ENCODE measurements at regions not wholly inside any gene's neighbourhood (a gene's known extent, or its start where the extent isn't known, plus 50 kb on each side); places are given as distances from the start of the nearest gene placed in this dataset.

- DNase-seq: no peak
Observed at GRCh38 chr1:3954170-3955169, 54.4 kb upstream of the C1orf174 start.

- no peak for DNase-seq
Observed at GRCh38 chr1:3955196-3955772, 55.2 kb upstream of the C1orf174 start.

DNA sequence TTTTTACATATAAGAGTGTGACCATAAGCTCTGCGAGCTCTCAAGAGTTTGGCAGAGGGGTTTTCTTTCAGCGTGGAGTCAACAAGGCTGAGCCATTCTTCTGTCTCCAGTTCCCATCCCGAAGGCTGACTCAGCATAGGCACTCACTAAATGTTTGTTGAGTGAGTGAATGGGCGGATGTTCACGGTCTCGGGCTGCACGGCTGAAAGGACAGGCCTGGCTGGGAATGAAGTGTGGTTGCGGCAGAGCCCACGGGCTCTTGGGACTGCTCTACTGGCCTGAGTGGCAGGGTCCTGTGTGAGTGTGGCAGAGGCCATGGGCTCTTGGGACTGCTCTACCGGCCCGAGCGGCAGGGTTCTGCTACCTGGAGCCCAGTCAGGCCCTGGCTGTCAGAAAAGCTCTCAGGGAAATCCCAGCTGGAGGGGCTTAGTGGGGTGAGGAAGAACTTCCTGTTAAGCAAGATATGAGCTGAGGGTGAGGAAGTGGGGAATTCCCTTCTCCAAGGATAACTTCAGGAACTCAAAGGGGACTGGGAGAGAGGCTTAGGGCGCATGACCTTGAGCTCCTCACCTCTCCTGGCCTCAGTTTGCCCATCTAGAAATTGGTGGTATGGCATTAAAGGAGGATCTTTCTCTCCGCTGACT lies 56.6 kb upstream of the C1orf174 start:
- DNase-seq: no peak

DNA sequence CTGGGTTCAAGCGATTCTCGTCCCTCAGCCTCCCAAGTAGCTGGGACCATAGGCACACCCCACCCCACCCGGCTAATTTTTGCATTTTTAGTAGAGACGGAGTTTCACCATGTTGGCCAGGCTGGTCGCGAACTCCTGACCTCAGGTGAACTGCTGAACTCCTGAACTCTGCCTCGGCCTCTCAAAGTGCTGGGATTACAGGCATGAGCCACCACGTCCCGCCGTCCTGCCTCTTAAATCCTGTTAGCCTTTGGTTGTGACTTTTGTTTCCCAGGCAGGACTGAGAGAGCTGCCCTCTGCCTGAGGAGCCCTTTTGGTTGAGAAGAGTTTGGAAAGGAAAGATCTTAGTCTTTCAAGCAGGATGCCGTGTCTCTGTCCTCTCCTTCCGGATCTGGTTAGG lies 59.3 kb upstream of the C1orf174 start:
- DNase-seq: no peak

DNA sequence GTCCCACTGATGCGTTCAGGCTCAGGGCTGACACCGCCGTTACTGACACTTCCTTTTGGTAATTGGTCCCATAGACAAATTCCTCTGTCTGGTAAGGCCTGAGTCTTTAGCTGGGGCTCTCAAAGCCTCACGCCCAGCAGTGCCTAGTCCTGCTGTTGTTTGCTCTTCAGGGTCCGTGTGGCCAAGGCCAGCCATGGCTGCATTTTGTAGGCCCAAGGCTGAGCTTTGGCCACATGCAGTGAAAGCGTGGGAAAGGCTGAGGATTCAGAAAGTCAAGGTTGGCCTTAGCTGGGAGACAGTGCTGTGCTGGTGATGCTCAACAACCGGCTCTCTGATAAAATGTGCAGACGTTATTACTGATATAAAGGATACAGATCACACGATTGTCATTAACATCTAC lies 63.5 kb upstream of the C1orf174 start:
- no peak for DNase-seq

GRCh38 chr1:3965693-3966092 lies 65.6 kb upstream of the C1orf174 start:
- DNase-seq: no peak

DNA sequence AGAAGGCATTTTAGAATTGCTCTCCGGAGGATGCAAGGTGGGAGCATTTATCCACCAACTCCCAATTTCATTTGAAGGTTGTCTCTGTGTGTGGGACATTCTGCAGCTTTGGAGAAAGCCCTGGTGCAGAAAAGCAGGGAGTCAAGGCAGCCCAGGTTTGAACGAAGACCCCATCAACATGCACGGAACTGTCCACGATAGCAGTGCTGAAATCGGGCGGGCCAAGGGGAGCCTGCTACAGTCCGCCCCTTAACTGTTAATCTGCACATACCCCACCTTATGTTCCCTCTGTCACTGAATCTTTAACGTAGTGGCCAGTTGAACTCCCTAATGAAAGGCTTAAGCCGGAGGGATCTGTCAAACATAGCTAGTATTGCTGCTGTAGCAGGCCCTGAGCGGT lies 68.8 kb upstream of the C1orf174 start:
- DNase-seq: no peak

DNA sequence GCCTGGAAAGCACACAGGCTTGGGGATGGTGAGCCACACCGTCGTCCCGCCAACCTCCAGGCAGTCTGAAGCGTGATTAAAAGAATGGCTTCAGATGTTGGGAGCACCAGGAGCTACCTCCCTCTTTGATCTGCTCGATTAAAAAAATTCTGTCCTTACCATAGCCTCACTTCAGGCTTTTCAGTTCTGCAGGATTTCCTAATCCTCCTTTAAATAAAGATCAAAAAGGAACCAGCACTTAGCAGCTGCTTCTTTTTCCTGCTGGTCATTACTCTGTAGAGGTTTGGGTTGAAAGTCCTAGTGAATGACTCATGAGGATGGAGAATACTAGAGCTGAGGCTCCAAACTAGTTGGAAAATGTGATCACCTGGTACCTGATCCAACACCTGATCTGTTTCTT lies 71.9 kb upstream of the C1orf174 start:
- no peak for DNase-seq

- no peak for DNase-seq
Observed at GRCh38 chr1:3975903-3976630, 76.0 kb upstream of the C1orf174 start.

- no peak for DNase-seq
Observed at GRCh38 chr1:3976821-3977220, 76.7 kb upstream of the C1orf174 start.

GRCh38 chr1:3978196-3978989 lies 78.3 kb upstream of the C1orf174 start:
- DNase-seq: no peak

DNA sequence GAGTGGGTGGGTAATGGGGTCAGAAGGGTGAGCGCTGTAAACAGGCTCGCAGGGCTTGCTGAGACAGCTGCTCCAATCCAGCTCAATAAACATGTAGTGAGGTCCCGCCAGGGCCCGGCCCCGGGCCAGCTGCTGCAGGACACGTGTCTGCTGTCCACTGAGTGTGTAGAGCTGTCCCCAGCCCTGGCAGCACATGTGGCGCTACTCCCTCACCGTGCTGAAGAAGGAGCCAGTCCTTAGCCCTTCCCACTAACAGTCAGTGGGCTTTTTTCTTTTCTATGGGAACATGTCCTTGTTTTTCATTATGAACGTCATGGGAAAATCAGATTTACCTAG lies 78.9 kb upstream of the C1orf174 start:
- DNase-seq: no peak

GRCh38 chr1:3981261-3981660 lies 81.2 kb upstream of the C1orf174 start:
- DNase-seq: no peak

GRCh38 chr1:3981746-3982505 lies 81.9 kb upstream of the C1orf174 start:
- DNase-seq: no peak

DNA sequence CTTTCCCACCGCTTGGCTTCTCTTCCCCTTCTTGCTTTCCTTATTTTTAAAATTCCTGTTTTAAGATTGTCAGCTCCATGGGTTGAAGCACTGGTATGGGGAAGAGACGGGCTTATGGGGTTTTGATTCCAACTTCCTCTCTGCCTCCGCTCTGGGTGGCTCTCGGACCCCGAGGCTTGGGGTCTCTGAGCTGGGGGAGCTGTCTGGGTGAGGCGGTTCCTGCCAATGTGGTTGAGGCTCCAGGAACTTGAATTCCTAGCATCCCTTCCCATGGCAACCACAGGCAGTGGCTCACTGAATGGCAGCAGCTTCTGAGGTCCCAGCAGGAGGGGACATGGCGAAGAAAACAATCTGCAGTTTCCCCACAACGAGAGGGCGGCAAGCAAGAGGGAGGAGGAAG lies 83.1 kb upstream of the C1orf174 start:
- no peak for DNase-seq

GRCh38 chr1:3984586-3984985 lies 84.5 kb upstream of the C1orf174 start:
- DNase-seq: no peak

GRCh38 chr1:3986686-3987218 lies 86.7 kb upstream of the C1orf174 start:
- no peak for DNase-seq

DNA sequence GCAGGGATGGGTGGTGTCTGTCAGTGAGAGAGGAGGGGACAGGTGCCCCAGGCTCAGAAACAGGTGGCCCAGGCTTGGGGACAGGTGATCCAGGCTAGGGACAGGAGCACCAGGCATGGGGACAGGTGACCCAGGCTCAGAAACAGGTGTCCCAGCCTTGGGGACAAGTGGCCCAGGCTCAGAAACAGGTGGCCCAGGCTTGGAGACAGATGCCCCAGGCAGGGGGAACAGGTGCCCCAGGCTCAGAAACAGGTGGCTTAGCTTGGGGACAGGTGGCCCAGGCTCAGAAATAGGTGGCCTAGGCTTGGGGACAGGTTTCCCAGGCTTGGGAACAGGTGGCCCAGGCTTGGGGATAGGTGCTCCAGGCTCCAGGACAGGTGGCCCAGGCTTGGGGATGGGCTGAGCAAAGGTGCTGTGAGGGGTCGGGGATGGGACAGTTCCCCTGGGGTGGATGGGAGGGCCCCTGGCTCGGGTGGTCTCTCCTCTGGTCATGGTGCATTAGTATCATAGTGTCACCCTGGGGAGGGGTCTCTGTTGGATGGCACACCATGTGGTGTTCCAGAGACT lies 87.7 kb upstream of the C1orf174 start:
- no peak for DNase-seq

GRCh38 chr1:3988431-3988830 lies 88.4 kb upstream of the C1orf174 start:
- no peak for DNase-seq

DNA sequence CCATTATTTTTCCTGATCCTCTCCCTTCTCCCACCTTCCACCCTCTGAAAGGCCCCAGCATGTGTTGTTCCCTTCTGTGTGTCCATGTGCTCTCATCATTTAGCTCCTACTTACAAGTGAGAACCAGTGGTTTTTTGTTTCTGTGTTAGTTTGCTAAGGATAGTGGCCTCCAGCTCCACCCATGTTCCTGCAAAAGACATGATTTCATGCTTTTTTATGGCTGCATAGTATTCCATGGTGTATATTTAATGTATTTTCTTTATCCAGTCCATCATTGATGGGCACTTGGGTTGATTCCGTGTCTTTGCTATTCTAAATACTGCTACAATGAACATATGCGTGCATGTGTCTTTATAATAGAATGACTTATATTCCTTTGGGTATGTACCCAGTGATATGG lies 89.4 kb upstream of the C1orf174 start:
- DNase-seq: no peak

DNA sequence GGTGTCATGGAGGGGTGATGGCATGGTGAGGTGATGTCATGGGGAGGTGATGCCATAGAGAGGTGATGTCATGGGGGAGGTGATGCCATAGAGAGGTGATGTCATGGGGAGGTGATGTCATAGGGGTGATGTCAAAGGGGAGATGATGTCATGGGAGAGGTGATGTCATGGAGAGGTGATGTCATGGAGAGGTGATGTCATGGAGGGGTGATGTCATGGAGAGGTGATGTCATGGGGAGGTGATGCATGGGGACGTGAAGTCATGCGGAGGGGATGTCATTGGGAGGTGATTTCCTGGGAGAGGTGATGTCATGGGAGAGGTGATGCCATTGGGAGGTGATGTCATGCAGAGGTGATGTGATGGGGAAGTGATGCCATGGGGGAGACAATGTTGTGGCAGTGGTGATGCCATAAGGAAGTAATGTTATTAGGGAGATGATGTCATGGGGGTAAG lies 92.1 kb upstream of the C1orf174 start:
- no peak for DNase-seq
